H1 (cell line): ENCODE measurements at regions not wholly inside any gene's neighbourhood (a gene's known extent, or its start where the extent isn't known, plus 50 kb on each side); places are given as distances from the start of the nearest gene placed in this dataset.

ENCODE experiments used
- CTCF ChIA-PET: fragments of 300-600 bp; sonication (Branson Sonifier 250); formaldehyde crosslinking; loops from one replicate; lab custom pipeline; 2021; ENCODE audit not compliant: partially characterized antibody; lab: Charles Lee
- POLR2A ChIA-PET: fragments of 300-600 bp; sonication (Branson Sonifier 250); formaldehyde crosslinking; loops from one replicate; lab custom pipeline; 2021; ENCODE audit warnings: inconsistent platforms; ENCODE audit not compliant: partially characterized antibody; lab: Charles Lee
- DNase-seq, 2 experiments: peaks; one replicate each; pipeline versions ENCODE4 v3.0.0 to v3.0.0-alpha.2; 2010 to 2022; ENCODE audit warnings: low spot score in 2 of 2, low read depth in 1 of 2, mixed read lengths in 1 of 2
- FAIRE-seq: peaks from 2 replicates; lab custom pipeline; 2011; peaks lifted over from hg19 to GRCh38; lab: Jason Lieb, UNC
- H2AFZ ChIP-seq: 2 replicates; pipeline ENCODE4 v1.8.1; 2012; ENCODE audit warnings: low read length, inconsistent platforms
- H2AK5ac ChIP-seq: 2 replicates; pipeline ENCODE4 v1.6.1; 2013; ENCODE audit warnings: low read depth, low read length
- H2BK120ac ChIP-seq: replicated peaks from 2 replicates; pipeline ENCODE3; 2013; ENCODE audit warnings: low read depth, low read length, inconsistent platforms
- H2BK12ac ChIP-seq: 2 replicates; pipeline ENCODE4 v1.6.1; 2013; ENCODE audit warnings: low read depth, low read length
- H2BK15ac ChIP-seq: 2 replicates; pipeline ENCODE4 v1.6.1; 2013; ENCODE audit warnings: low read length
- H2BK20ac ChIP-seq: 2 replicates; pipeline ENCODE4 v1.6.1; 2013; ENCODE audit warnings: low read length
- H2BK5ac ChIP-seq: 2 replicates; pipeline ENCODE4 v1.6.1; 2013; ENCODE audit warnings: low read depth, low read length
- H3K14ac ChIP-seq: 2 replicates; pipeline ENCODE4 v1.6.1; 2013; ENCODE audit warnings: inconsistent platforms; ENCODE audit not compliant: insufficient read length
- H3K18ac ChIP-seq: 2 replicates; pipeline ENCODE4 v1.6.1; 2013; ENCODE audit warnings: low read length; ENCODE audit errors: extremely low read depth
- H3K23ac ChIP-seq: 2 replicates; pipeline ENCODE4 v1.6.1; 2013; ENCODE audit warnings: inconsistent platforms; ENCODE audit not compliant: insufficient read length
- H3K23me2 ChIP-seq: 2 replicates; pipeline ENCODE4 v1.6.1; 2013; ENCODE audit warnings: low read depth, low read length
- H3K27ac ChIP-seq: 2 replicates; pipeline ENCODE4 v1.6.1; 2011; ENCODE audit warnings: low read depth, low read length, inconsistent platforms
- H3K27me3 ChIP-seq, 4 experiments: replicated peaks in 1 of 4; 1 replicate in 1 of 4; 2 replicates in 3 of 4; pipeline versions ENCODE4 v1.6.1 to v1.8.1; 2011 to 2013; ENCODE audit warnings: low read length in 3 of 4, mild to moderate bottlenecking in 3 of 4, inconsistent platforms in 2 of 4, mixed read lengths in 2 of 4, moderate library complexity in 1 of 4; ENCODE audit not compliant: control insufficient read depth in 3 of 4, insufficient read depth in 3 of 4; ENCODE audit errors: extremely low read depth in 1 of 4
- H3K36me3 ChIP-seq, 4 experiments: 2 replicates each; pipeline versions ENCODE4 v1.6.1 to v1.8.1; 2011 to 2013; ENCODE audit warnings: mild to moderate bottlenecking in 4 of 4, low read length in 3 of 4, moderate library complexity in 2 of 4, control low read depth in 1 of 4, inconsistent platforms in 1 of 4; ENCODE audit not compliant: insufficient read depth in 4 of 4, control insufficient read depth in 2 of 4
- H3K4ac ChIP-seq: replicated peaks from 2 replicates; pipeline ENCODE3; 2013; ENCODE audit warnings: low read length, low read depth, mixed read lengths, inconsistent platforms; ENCODE audit not compliant: insufficient read length
- H3K4me1 ChIP-seq, 4 experiments: replicated peaks in 1 of 4; 1 replicate in 1 of 4; 2 replicates in 3 of 4; pipeline versions ENCODE4 v1.6.1 to v1.8.1; 2011 to 2013; ENCODE audit warnings: low read length in 3 of 4, inconsistent platforms in 2 of 4, mixed read lengths in 1 of 4; ENCODE audit not compliant: insufficient read depth in 4 of 4, control insufficient read depth in 3 of 4
- H3K4me2 ChIP-seq, 2 experiments: 2 replicates each; pipeline versions ENCODE4 v1.6.1 to v1.8.1; 2011 to 2013; ENCODE audit warnings: low read depth in 2 of 2, low read length in 2 of 2, control low read depth in 1 of 2, inconsistent platforms in 1 of 2, mild to moderate bottlenecking in 1 of 2; ENCODE audit not compliant: insufficient read depth in 1 of 2
- H3K4me3 ChIP-seq, 4 experiments: fragments of 200-600, 300-600 bp in 1 of 4; sonication (generic), shearing (Covaris generic), sonication (Bioruptor Twin) in 1 of 4; 2 replicates each; pipeline versions ENCODE4 v1.5.1 to v1.8.1; 2011 to 2016; ENCODE audit warnings: low read length in 4 of 4, low read depth in 3 of 4, control low read depth in 2 of 4, inconsistent platforms in 2 of 4, mild to moderate bottlenecking in 2 of 4, mixed read lengths in 1 of 4, moderate library complexity in 1 of 4; ENCODE audit not compliant: insufficient read depth in 2 of 4; ENCODE audit errors: extremely low read depth in 1 of 4
- H3K56ac ChIP-seq: replicated peaks from 2 replicates; pipeline ENCODE3; 2013; ENCODE audit warnings: low read depth, mild to moderate bottlenecking, mixed read lengths, low read length, inconsistent platforms; ENCODE audit not compliant: insufficient read length
- H3K79me1 ChIP-seq: 2 replicates; pipeline ENCODE4 v1.6.1; 2013; ENCODE audit warnings: low read depth, low read length, control low read depth
- H3K79me2 ChIP-seq, 2 experiments: 2 replicates each; pipeline versions ENCODE4 v1.6.1 to v1.8.1; 2012 to 2013; ENCODE audit warnings: low read length in 2 of 2, mild to moderate bottlenecking in 2 of 2, inconsistent platforms in 1 of 2; ENCODE audit not compliant: insufficient read depth in 2 of 2, control insufficient read depth in 1 of 2
- H3K9ac ChIP-seq, 4 experiments: replicated peaks in 1 of 4; 1 replicate in 1 of 4; 2 replicates in 3 of 4; pipeline versions ENCODE4 v1.6.1 to v1.8.1; 2011 to 2013; ENCODE audit warnings: low read depth in 3 of 4, low read length in 3 of 4, control low read depth in 2 of 4, mild to moderate bottlenecking in 2 of 4, moderate library complexity in 2 of 4, inconsistent platforms in 1 of 4; ENCODE audit errors: extremely low read depth in 1 of 4
- H3K9me3 ChIP-seq, 2 experiments: 2 replicates each; pipeline versions ENCODE4 v1.6.1 to v1.8.1; 2012 to 2013; ENCODE audit warnings: mild to moderate bottlenecking in 2 of 2, moderate library complexity in 2 of 2, control low read depth in 1 of 2, inconsistent platforms in 1 of 2, low read depth in 1 of 2, low read length in 1 of 2, mixed read lengths in 1 of 2; ENCODE audit not compliant: insufficient read depth in 2 of 2
- H4K20me1 ChIP-seq, 2 experiments: replicated peaks in 1 of 2; 2 replicates each; pipeline versions ENCODE3 to v1.8.1; 2011 to 2013; ENCODE audit warnings: inconsistent platforms in 2 of 2, low read length in 2 of 2, mild to moderate bottlenecking in 1 of 2; ENCODE audit not compliant: insufficient read depth in 2 of 2, control insufficient read depth in 1 of 2
- H4K5ac ChIP-seq: 2 replicates; pipeline ENCODE4 v1.6.1; 2013; ENCODE audit warnings: low read length, low read depth, mixed read lengths, inconsistent platforms; ENCODE audit not compliant: insufficient read length
- H4K8ac ChIP-seq: 2 replicates; pipeline ENCODE4 v1.8.0; 2013; ENCODE audit warnings: mild to moderate bottlenecking, moderate library complexity, low read length, inconsistent platforms; ENCODE audit not compliant: insufficient read depth; ENCODE audit errors: extremely low read depth
- H4K91ac ChIP-seq: replicated peaks from 2 replicates; pipeline ENCODE3; 2013; ENCODE audit warnings: low read length, mixed read lengths, inconsistent platforms; ENCODE audit not compliant: insufficient read length
- ATF2 ChIP-seq: IDR thresholded peaks from 2 replicates; pipeline ENCODE4 v1.6.1; 2012; ENCODE audit warnings: low read length, inconsistent platforms
- E2F6 ChIP-seq: IDR thresholded peaks from 2 replicates; pipeline ENCODE4 v1.6.1; 2012; ENCODE audit warnings: inconsistent platforms
- FOSL1 ChIP-seq: IDR thresholded peaks from 2 replicates; pipeline ENCODE4 v1.6.1; 2011; ENCODE audit warnings: mild to moderate bottlenecking, low read depth, low read length, moderate library complexity; ENCODE audit not compliant: insufficient read depth
- GABPA ChIP-seq: IDR thresholded peaks from 2 replicates; pipeline ENCODE4 v1.6.1; 2011; ENCODE audit warnings: mild to moderate bottlenecking, low read length, moderate library complexity, borderline replicate concordance; ENCODE audit not compliant: insufficient read depth
- HDAC2 ChIP-seq, 2 experiments: fragments of 300-600 bp in 1 of 2; sonication (generic) in 1 of 2; IDR thresholded peaks; 2 replicates each; pipeline ENCODE4 v1.6.1; 2011 to 2012; ENCODE audit warnings: low read depth in 2 of 2, low read length in 2 of 2, mild to moderate bottlenecking in 2 of 2, moderate library complexity in 2 of 2, borderline replicate concordance in 1 of 2, inconsistent platforms in 1 of 2
- RBBP5 ChIP-seq: IDR thresholded peaks from 2 replicates; pipeline ENCODE4 v1.7.1; 2012; ENCODE audit warnings: low read depth, mild to moderate bottlenecking, inconsistent platforms, low read length, moderate library complexity, borderline replicate concordance
- TBP ChIP-seq: IDR thresholded peaks from 2 replicates; pipeline ENCODE4 v1.6.1; 2011; ENCODE audit warnings: low read depth, low read length, improper control_type of control experiment
- WGBS, 2 experiments: shearing (Covaris generic) in 1 of 2; methylation state at CpG; one replicate each; pipeline versions ENCODE4 v1.1.6 to v1.1.7; 2013 to 2015; ENCODE audit warnings: low lambda C conversion rate in 2 of 2, mixed read lengths in 2 of 2, inconsistent platforms in 1 of 2, low coverage in 1 of 2, missing lambda C conversion rate in 1 of 2; ENCODE audit not compliant: insufficient replicate concordance in 2 of 2, insufficient coverage in 1 of 2, insufficient read length in 1 of 2; ENCODE audit errors: extremely low coverage in 1 of 2, missing lambda C conversion rate in 1 of 2; 5-methylcytosine and 5-hydroxymethylcytosine counted together

GRCh38 chr2:129559101-129559500, 420.4 kb upstream of the RAB6C start:
- FAIRE-seq: no peak
- Histone ChIP-seq H4K20me1 (no peaks in the 10 kb centered on the region), H2BK12ac (no peak overlapping the region), H3K4me1 (peaks cover 2 to 6% (median 3%) of the 10 kb centered on the region in 4 experiments; a peak in 4 of 7 replicates), H4K91ac (peak overlapping the region; percentile 25), H3K23ac (no peak overlapping the region), H2AK5ac (no peak overlapping the region), H3K56ac (no peak overlapping the region), H2AFZ (no peak overlapping the region), H2BK15ac (no peak overlapping the region), H3K36me3 (no peaks in the 10 kb centered on the region), H3K79me1 (no peaks in the 10 kb centered on the region), H3K4me2 (no peak overlapping the region)
- WGBS, 2 experiments: 86% methylated on average over 8 of the region's 8 CpGs; no CpG with 5 or more reads in 1 of the 2 experiments
- TF ChIP-seq TBP (no peak), FOSL1 (no peak), GABPA (no peak), RBBP5 (no peak), ATF2 (no peak), HDAC2 (IDR thresholded peaks at IDR 0.05; ENCODE audit: borderline replicate concordance in 1 of 2, low read depth in 2 of 2, low read length in 2 of 2) (no peak), E2F6 (no peak)
- TF ChIP-seq, all 59 proteins: peak for 0
- no peaks in the 10 kb centered on the region for H3K9me3 ChIP-seq
- no peak overlapping the region for H3K27ac ChIP-seq
- H2BK5ac ChIP-seq: no peak overlapping the region
- no peaks in the 10 kb centered on the region for H3K27me3 ChIP-seq
- no peak overlapping the region for H2BK20ac ChIP-seq
- no peaks in the 10 kb centered on the region for H3K23me2 ChIP-seq
- no peak overlapping the region for H3K9ac ChIP-seq
- H4K8ac ChIP-seq: no peak overlapping the region
- ChIA-PET CTCF (interaction anchor here (1.2 to 1.5 kb wide), 2 partner anchors 11 to 161 kb away, joined by 3 to 6 read pairs; no protein-coding TSS in a partner anchor), POLR2A (no interaction called here)
- H3K18ac ChIP-seq: no peak overlapping the region
- no peak overlapping the region for H3K14ac ChIP-seq
- no peak overlapping the region for H3K4me3 ChIP-seq
- H2BK120ac ChIP-seq: no peak overlapping the region
- H4K5ac ChIP-seq: no peak overlapping the region
- DNase-seq: no peak
- no peaks in the 10 kb centered on the region for H3K79me2 ChIP-seq
- H3K4ac ChIP-seq: no peak overlapping the region
